OCI-LY1 (cell line): ENCODE measurements at regions not wholly inside any gene's neighbourhood (a gene's known extent, or its start where the extent isn't known, plus 50 kb on each side); places are given as distances from the start of the nearest gene placed in this dataset.

Experiments used
- H2AFZ ChIP-seq: fragments of 200-600 bp; sonication (generic), shearing (Covaris generic); 2 replicates; pipeline ENCODE4 v1.6.0; 2014; ENCODE audit warnings: antibody characterized with exemption, mild to moderate bottlenecking, low read length
- H3F3A ChIP-seq: fragments of 200-600 bp; sonication (generic), shearing (Covaris generic); 2 replicates; pipeline ENCODE4 v1.6.0; 2014; ENCODE audit warnings: mild to moderate bottlenecking, antibody characterized with exemption, low read length, moderate library complexity; ENCODE audit not compliant: insufficient read depth
- H3K27ac ChIP-seq: fragments of 200-600 bp; sonication (generic); 2 replicates; pipeline ENCODE4 v1.5.1; 2014; ENCODE audit warnings: low read length, mixed run types, mild to moderate bottlenecking, low read depth; ENCODE audit not compliant: poor library complexity, severe bottlenecking
- H3K27me3 ChIP-seq: fragments of 200-600 bp; sonication (generic); 2 replicates; pipeline ENCODE4 v1.6.0; 2014; ENCODE audit warnings: antibody characterized with exemption, mild to moderate bottlenecking, low read length, moderate library complexity; ENCODE audit not compliant: insufficient read depth
- H3K36me3 ChIP-seq: fragments of 200-600 bp; sonication (generic); 2 replicates; pipeline ENCODE4 v1.6.1; 2014; ENCODE audit warnings: mild to moderate bottlenecking, antibody characterized with exemption, low read length, moderate library complexity, mixed read lengths; ENCODE audit not compliant: insufficient read depth
- H3K4me1 ChIP-seq: fragments of 200-600 bp; sonication (generic); 2 replicates; pipeline ENCODE4 v1.5.1; 2014; ENCODE audit warnings: mild to moderate bottlenecking, low read length, moderate library complexity; ENCODE audit not compliant: insufficient read depth, severe bottlenecking
- H3K4me2 ChIP-seq: fragments of 200-600 bp; sonication (generic), shearing (Covaris generic); 2 replicates; pipeline ENCODE4 v1.6.1; 2014; ENCODE audit warnings: low read length
- H3K4me3 ChIP-seq: fragments of 200-600 bp; sonication (generic); 2 replicates; pipeline ENCODE4 v1.5.1; 2014; ENCODE audit warnings: low read length, low read depth, mild to moderate bottlenecking, mixed read lengths; ENCODE audit not compliant: poor library complexity, severe bottlenecking
- H3K79me2 ChIP-seq: fragments of 200-600 bp; shearing (Covaris generic); 2 replicates; pipeline ENCODE4 v1.6.1; 2016; ENCODE audit warnings: mixed run types, low read length, mixed read lengths; ENCODE audit not compliant: insufficient read depth
- H3K9ac ChIP-seq: fragments of 200-600 bp; sonication (generic), shearing (Covaris generic); 2 replicates; pipeline ENCODE4 v1.6.1; 2014; ENCODE audit warnings: mild to moderate bottlenecking, low read length, mixed read lengths
- H3K9me2 ChIP-seq: fragments of 200-600 bp; sonication (generic), shearing (Covaris generic); 2 replicates; pipeline ENCODE4 v1.6.1; 2014; ENCODE audit warnings: low read depth, mild to moderate bottlenecking, low read length, mixed read lengths
- H3K9me3 ChIP-seq: fragments of 200-600 bp; shearing (Covaris generic); 2 replicates; pipeline ENCODE4 v1.6.1; 2014; ENCODE audit warnings: low read length, mixed read lengths
- H4K20me1 ChIP-seq: fragments of 200-600 bp; sonication (generic), shearing (Covaris generic); 2 replicates; pipeline ENCODE4 v1.6.0; 2016; ENCODE audit warnings: mild to moderate bottlenecking, low read length; ENCODE audit not compliant: insufficient read depth
- EZH2 ChIP-seq: fragments of 200-600 bp; sonication (generic), shearing (Covaris generic); IDR thresholded peaks from 2 replicates; pipeline ENCODE4 v1.8.0; 2017; ENCODE audit warnings: borderline replicate concordance, mixed run types, mild to moderate bottlenecking, antibody characterized with exemption, low read length, moderate library complexity, mixed read lengths
- TF ChIP-seq, protein P1 (sequence below): fragments of 200-600 bp; sonication (generic), shearing (Covaris generic); IDR thresholded peaks from 2 replicates; pipeline ENCODE4 v1.5.1; 2017; ENCODE audit warnings: mild to moderate bottlenecking, antibody characterized with exemption, low read length, moderate library complexity, mixed read lengths

DNA sequence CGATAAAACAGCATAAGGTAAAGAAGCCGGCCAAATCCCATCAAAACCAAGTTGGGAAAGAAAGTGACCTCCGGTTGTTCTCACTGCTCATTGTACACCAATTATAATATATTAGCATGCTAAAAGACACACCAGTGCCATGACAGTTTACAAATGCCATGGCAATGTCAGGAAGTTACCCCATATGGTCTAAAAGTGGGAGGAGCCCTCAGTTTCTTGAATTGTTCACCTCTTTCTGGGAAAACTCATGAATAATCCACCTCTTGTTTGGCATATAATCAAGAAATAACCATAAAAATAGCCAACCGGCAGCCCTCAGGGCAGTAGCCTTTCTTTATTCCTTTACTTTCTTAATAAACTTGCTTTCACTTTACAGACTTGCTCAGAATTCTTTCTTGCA is 544.9 kb upstream of the SETBP1 start:
- Histone ChIP-seq H3K4me3 (no peak overlapping the region), H3K4me1 (no peaks in the 10 kb centered on the region), H3K9ac (no peak overlapping the region), H3K36me3 (no peaks in the 10 kb centered on the region), H2AFZ (no peak overlapping the region), H3K27ac (no peak overlapping the region), H3K9me3 (no peaks in the 10 kb centered on the region), H3K4me2 (no peak overlapping the region), H3K27me3 (no peaks in the 10 kb centered on the region), H3F3A (no peaks in the 10 kb centered on the region), H4K20me1 (no peaks in the 10 kb centered on the region), H3K79me2 (no peaks in the 10 kb centered on the region), H3K9me2 (no peaks in the 10 kb centered on the region)
- TF ChIP-seq EZH2, result no peak
- TF ChIP-seq, protein P1, sequence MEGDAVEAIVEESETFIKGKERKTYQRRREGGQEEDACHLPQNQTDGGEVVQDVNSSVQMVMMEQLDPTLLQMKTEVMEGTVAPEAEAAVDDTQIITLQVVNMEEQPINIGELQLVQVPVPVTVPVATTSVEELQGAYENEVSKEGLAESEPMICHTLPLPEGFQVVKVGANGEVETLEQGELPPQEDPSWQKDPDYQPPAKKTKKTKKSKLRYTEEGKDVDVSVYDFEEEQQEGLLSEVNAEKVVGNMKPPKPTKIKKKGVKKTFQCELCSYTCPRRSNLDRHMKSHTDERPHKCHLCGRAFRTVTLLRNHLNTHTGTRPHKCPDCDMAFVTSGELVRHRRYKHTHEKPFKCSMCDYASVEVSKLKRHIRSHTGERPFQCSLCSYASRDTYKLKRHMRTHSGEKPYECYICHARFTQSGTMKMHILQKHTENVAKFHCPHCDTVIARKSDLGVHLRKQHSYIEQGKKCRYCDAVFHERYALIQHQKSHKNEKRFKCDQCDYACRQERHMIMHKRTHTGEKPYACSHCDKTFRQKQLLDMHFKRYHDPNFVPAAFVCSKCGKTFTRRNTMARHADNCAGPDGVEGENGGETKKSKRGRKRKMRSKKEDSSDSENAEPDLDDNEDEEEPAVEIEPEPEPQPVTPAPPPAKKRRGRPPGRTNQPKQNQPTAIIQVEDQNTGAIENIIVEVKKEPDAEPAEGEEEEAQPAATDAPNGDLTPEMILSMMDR, result no peak

GRCh38 chr18:44136326-44136725 is 544.4 kb upstream of the SETBP1 start:
- Histone ChIP-seq H3K9ac (no peak overlapping the region), H3K9me3 (no peaks in the 10 kb centered on the region), H3K4me3 (no peak overlapping the region), H3K79me2 (no peaks in the 10 kb centered on the region), H2AFZ (no peak overlapping the region), H3F3A (no peaks in the 10 kb centered on the region), H3K4me2 (no peak overlapping the region), H3K4me1 (no peaks in the 10 kb centered on the region), H3K36me3 (no peaks in the 10 kb centered on the region), H3K9me2 (no peaks in the 10 kb centered on the region), H3K27ac (no peak overlapping the region), H3K27me3 (no peaks in the 10 kb centered on the region), H4K20me1 (no peaks in the 10 kb centered on the region)
- no peak for TF ChIP-seq EZH2
- TF ChIP-seq, protein P1, result no peak

DNA sequence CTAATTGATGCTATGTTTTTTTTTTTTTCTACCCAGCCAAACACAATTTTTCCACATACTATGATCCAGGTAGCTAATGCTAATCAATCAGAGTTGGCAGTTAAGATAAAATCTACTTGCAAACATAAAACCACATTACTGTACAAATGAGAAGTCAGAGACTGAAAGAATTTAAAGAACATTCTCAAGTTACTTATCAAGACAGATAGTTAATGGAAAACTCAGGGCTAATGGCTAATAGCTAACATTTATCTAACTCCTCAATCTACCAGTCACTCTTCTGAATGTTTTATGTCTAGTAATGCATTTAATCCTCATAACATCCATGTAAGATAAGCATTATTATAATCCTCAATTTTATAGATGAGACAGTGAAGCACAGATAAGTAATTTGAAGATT is 537.6 kb upstream of the SETBP1 start:
- no peaks in the 10 kb centered on the region for H3K9me2 ChIP-seq
- no peaks in the 10 kb centered on the region for H3K9me3 ChIP-seq
- H3K27ac ChIP-seq, result no peak overlapping the region
- no peak overlapping the region for H3K4me2 ChIP-seq
- H3K36me3 ChIP-seq, result no peaks in the 10 kb centered on the region
- no peak overlapping the region for H2AFZ ChIP-seq
- no peaks in the 10 kb centered on the region for H3K79me2 ChIP-seq
- no peaks in the 10 kb centered on the region for H3K27me3 ChIP-seq
- H3K9ac ChIP-seq, result no peak overlapping the region
- H3K4me1 ChIP-seq, result no peaks in the 10 kb centered on the region
- no peaks in the 10 kb centered on the region for H3F3A ChIP-seq
- H4K20me1 ChIP-seq, result no peaks in the 10 kb centered on the region
- TF ChIP-seq, protein P1, result no peak
- TF ChIP-seq EZH2, result no peak
- H3K4me3 ChIP-seq, result no peak overlapping the region
